ENCODE measurements at regions not wholly inside any gene's neighbourhood (a gene's known extent, or its start where the extent isn't known, plus 50 kb on each side); places are given as distances from the start of the nearest gene placed in this dataset.

- no peak for TF ChIP-seq ZFX (IDR thresholded peaks at IDR 0.05; ENCODE audit: borderline replicate concordance)
- TF ChIP-seq CTCF (IDR thresholded peaks at IDR 0.05) = no peak
Observed at GRCh38 chr5:124444147-124444775, 302.2 kb downstream of the ZNF608 start.

All from 22Rv1 (cell line).